GM18870 (cell line): ENCODE measurements at regions not wholly inside any gene's neighbourhood (a gene's known extent, or its start where the extent isn't known, plus 50 kb on each side); places are given as distances from the start of the nearest gene placed in this dataset.
"Not testable (repeated sequence)": the region's sequence is repeated elsewhere in the genome, so short reads cannot be mapped to it uniquely, and the experiment has no call there.

Source experiments
- ATAC-seq: cut with Tn5 transposase; IDR thresholded peaks from one replicate; pipeline ENCODE4 v1.9.1; 2021; ENCODE audit warnings: moderate library complexity; ENCODE audit not compliant: unreplicated experiment

DNA sequence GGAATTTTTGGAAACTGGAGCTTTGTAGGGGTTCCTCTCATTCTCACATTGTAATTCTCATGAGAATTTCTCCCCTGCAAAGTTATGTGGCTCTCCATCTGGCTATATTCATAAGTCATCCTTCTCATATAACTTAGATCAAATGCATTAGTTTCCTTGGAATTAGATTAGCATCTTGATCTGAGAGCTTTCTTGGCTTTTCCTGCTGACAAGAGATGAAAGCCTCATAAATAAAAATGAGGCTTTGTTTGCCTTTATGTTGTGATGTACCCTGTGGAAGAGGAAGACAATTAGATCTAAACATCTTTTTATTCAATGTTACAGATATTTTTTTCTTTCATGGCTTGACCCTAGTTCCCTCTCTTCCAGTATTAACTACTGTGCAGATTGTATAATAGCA is 165.4 kb upstream of the ZPLD1 start:
- no peak for ATAC-seq

DNA sequence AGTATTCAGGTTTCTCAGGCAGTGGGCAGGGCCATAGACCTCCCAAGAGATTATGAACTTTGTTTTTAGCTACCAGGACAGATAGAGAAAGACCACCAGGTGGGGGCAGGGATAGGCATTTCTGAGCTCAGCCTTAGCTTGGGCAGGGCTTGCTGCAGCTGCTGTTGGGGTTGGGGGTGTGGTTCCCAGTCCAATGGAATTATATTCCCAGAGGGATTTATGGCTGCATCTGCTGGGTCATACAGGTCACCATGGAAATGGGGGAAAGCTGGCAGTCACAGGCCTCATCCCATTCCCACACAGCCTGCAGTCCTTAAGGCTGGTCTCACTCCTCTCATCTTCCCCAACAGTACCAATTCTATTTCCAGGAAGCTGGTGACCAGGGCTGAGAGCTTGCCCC is 144.6 kb upstream of the ZPLD1 start:
- no peak for ATAC-seq

DNA sequence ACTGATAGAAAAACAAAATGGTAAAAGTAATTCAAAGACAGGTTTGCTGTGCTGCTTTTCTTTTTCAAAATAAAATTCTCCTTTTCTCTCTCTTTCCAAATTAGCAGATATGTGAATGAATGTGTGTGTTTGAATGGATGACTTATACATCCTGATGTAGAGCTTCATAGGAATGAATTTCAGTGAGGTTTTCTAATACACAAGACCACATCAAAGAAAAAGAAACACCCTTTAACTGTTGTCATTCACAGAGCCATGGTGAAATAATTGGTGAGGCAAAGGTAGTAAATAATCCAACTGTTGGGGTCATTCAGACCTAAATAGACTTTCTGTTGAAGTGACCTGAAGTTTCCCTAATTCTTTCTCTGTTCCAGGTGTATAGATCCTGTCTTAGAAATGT is 139.1 kb upstream of the ZPLD1 start:
- ATAC-seq, result no peak

DNA sequence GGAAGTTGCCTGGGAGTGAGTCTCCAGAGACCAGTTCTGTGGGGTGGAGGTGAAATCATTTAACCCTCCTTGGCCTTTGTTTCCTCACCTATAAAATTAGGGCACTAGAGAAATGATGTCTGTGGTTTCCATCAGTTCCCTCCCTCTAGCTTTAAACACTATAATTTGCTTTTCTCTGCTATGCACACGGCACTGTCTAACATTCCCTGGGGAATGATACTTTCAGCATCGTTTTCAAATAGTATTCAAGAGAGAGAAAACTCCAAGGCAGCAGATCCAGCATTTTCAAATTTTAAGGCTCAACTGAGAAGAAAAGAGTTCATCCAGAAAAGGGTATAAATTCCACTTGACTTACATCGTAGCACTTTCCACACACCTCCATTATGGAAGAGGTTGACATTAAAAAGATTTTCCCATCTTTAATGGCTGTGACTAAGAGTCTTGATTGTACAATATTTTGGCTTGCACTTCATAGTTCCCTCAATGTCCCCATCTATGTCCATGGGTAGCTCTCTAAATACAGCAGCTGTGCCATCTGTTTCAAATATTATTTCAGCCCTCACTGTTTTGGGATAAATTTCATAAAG is 137.7 kb upstream of the ZPLD1 start:
- no peak for ATAC-seq

DNA sequence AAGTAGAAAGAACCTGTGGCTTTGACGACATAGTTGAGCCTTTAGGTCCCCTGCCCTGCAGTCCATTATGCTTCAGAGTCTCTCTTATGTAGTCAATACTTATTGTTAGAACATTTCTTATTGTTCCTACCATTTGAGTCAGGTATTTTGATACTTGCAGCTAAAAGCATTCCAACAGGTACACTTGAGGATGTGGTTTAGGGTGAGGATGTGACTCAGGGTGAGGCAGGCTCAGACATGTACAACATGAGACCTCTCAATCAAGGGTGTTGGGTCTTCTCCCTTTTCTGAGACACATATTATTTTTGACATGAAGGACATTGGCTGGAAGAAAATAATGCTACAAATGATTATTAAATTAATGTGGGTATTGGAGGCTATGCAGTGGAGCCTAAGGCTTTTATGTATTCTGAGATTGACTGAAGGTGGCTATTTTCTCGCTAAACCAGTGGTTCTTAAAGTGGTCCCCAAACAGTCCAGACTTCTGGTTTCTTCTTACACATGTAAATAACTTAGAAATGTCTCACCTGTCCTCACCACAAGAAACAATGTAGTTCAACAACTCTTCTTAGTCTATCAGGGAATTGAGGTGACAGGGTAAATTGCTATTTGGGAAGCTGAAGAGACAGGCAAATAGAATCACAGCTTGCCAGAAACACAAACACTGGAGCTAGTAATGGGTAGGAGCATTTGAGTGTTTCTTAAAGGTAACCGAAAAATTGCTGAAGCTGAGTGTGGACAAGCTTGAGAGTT is 135.5 kb upstream of the ZPLD1 start:
- peak; percentile 41 for ATAC-seq

DNA sequence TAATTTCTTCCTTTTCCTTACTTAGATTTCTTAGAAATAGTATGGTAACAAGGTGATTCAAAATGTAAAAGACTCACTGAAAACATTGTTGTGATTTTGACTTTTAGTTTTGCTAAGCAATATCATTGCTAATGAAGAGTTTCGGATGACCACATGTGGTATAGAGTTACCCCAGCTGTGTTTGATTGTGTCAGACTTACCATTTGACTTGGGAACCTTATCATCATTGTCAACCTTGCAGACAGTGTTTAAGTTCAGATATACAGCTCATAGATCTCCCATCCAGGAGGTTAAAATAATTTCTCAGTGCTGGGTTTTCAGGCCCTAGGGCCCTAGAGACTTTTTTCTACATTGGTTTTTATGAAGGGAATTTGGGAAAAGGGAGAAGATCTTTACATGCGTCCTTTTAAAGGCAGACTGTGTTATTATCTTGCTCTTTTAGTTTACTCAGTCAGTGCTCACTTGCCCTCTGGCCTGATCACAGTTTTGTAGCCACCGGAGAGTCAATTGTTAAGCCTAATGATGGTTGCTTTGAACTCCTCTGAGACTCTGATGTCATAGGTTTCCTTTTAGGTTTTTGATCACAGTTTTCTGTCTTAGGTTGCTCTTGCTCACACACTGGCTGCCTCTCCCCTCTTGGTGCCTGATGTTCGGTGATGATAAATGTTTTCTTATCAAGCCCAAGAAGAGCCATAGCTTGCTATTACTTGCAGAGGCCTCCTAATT is 133.5 kb upstream of the ZPLD1 start:
- no peak for ATAC-seq

DNA sequence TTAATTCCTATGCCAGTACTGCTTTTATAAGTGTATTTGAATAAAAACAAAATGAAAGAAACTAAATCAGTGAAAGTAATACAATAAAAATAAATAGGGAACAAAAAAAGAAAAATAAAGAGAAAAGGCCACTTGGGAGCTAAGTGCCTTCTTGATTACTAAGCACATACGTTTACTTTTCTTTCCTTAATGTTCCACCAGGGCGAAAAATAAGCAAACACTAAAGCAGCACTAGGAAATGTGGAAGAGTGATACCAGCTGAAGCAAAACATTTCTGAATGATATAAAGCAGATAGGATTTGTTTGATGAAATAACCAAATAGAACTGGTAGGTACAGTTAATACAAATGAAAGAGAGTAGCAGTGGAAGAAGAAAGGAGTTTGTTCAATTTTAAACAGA is 132.8 kb upstream of the ZPLD1 start:
- no peak for ATAC-seq

DNA sequence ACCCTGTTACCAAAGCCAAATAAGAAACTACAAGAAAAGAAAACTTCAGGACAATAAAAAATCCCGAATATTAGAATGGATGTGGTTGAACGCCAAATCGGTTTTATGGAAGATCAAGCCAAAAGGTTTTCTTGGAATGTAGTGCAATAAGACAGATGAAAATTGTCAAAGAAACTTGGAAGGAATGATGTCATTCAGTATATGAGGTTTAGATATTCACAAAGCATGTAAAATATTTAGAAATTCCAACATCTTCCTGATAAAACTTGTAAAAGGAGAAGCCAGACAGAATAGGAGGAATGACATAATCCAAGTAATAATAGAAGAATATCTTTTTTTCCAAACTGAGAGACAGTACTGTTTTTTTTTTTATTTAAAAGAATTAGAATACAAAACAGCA is 130.3 kb upstream of the ZPLD1 start:
- ATAC-seq, result no peak

DNA sequence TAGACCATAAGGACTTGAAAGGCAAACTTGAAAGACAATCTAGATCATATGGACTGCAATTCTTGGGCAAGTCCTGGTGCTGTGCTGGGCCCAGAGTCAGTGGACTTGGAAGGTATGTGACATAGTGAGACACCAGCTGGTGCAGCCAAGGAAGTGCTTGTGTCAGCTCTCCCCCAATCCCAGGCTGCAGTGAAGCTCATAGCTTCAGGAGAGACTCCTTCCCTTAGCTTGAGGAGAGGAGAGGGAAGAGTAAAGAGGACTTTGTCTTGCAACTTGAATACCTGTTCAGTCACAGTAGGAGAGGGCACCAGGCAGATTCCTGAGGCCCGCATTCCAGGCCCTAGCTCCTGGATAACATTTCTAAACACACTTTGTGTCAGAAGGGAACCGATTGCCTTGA is 127.4 kb upstream of the ZPLD1 start:
- ATAC-seq, result no peak

DNA sequence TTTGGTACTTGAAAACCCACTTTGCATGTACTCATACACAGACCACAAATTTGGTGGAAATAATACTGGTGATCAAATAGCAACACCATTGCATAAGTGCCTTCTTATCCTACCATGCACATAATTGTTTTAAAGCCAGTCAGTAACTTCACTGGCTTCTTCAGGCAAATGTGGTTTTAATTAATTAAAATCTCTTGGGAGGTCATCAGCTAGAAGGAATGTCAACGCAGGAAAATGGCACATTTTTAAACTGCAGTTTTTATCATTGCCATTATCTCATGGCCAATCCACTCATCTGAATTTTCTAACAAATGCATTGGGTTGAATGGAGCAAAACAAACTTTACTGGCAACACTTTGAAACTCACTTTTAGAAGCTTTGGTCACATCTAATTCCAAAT is 105.7 kb upstream of the ZPLD1 start:
- ATAC-seq, result no peak

DNA sequence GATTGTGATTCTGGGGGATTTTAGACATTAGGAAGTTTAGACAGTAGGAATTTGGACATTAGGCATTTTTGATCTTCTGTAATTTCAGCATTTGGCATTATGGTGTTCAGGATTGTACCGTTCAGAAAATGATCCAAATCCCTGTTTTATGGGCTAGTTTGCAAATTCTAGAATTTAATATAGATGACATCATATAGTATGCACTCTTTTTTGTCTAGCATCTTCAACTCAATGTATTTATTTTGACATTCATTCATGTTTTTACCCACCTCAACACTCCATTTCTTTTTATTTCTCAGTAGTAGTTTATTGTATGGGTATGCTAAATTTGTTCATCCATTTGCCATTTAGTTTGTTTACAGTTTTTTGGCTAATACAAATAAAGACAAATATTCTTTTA is 105.3 kb upstream of the ZPLD1 start:
- ATAC-seq, result no peak

DNA sequence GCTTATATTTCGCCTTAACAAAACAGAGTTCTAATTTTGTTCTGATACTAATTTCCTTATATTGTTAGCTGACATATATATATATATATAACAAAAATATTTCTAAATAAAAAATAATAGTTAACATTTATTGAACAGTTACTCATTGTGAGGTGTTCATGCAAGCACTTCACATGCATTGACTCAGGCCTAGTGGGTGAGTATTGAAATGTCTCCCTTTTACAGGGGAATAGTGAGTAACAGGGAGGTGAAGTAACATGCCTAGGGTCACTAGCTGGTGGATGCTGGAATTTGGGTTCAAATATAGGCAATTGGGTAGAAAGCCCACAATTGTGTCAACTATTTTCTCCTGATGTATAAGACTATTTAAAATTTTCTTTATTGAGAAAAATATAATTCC is 102.6 kb upstream of the ZPLD1 start:
- no peak for ATAC-seq

DNA sequence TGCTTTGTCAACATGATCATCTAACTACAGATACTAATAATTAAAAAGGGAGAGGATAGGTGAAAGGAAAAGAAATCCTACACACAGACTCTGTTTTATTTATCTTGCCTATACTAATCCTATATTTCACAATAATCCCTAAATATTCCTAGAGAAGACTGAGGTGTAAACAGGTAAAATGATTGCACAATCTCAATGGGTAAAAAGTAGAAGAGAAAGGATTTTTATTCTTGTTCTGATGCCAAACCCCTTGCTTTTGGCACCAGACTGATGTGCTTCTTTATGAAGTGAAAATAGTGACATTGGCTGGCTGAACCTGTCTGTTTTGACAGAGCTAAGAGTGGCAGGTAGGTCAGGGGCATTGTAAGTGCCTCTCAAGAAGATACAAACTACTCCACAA is 101.9 kb upstream of the ZPLD1 start:
- ATAC-seq, result no peak

DNA sequence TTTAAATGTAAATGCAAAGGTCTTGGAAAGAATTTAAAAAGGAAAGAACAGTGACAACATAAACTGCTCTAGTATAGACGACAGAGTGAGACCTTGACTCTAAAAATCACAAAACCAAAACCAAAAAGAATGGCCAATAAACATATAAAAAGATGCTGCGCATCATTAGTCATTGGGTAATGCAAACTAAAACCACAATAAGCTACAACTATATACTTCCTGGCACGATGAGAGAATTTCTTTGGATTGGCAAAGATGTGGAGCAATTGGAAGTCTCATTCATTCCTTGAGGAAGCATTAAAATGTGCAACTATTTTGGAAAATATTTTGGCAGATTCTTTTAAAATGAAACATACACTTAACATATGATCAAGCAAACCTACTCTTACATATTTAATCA is 98.7 kb upstream of the ZPLD1 start:
- ATAC-seq, result no peak

DNA sequence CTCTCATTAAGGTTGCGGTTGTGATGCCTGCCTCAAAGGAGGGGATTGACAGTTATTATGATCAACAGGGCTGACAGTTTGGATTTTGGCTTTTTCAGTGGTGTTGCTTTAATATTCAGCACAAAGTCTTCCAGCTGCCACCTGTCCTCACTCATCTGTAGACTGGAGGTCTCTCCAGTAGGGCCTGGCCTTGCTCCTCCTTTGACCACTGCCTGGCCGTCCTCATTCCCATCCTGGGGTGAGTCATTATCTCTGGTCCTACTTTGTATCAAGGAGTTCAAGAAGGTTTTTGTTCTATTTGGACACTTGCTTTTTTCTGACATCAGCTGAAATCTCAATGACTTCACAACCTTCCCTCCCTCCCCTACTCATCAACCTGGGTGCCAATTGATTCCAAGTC is 95.1 kb upstream of the ZPLD1 start:
- no peak for ATAC-seq

DNA sequence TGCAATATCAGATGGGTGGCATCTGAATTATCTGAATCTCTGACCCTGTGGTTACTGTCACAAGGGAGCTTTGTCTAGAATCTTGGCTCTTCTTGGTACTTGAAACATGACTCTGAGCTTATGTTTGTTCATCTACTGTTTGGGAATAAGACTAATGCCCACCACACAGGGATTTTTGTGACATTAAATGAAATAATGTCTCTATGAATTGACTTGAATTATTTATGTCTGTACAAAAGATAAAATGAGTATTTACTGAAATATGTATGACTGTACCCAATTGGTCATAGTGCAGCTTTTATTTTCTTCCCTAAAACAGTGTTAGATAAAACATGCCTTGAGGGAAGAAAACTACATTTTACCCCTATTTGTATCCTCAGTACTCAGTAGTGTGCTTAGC is 87.9 kb upstream of the ZPLD1 start:
- ATAC-seq, result no peak

DNA sequence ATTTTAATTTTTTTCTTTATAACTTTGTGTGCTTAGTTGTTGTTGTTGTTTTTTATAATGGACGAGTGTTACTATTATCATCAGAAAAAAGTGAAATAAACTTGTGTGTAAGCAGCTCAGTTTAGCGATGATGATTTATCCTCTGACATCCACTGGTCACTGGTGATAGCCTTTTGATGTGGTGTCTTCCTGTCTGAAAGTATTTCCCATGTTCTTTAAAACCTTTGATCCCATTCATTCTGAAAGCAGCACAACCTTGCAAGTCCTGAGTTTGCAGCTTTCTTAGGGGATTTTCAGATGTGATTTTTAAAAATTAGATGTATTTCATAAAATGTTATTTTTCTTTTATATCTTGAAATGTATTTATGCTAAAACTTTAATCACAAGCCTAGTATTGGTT is 85.9 kb upstream of the ZPLD1 start:
- no peak for ATAC-seq

DNA sequence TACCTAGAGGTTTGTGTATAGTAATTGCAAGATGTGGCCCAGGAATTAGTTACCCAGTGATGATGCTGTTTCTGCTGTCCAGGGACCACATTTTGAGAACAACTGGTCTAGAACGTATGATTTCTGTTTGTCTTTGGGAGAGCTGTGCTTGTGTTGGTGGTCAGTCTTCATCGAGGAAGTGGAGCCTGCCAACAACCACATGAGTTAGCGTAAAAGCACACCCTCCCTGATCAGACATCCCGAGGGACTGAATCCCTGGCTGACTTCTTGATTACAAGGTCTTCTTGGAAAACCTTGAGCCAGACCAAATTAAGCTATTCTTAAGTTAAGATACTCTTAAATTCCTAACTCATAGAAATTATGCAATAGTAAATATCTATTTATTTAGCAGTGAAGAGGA is 81.7 kb upstream of the ZPLD1 start:
- no peak for ATAC-seq

DNA sequence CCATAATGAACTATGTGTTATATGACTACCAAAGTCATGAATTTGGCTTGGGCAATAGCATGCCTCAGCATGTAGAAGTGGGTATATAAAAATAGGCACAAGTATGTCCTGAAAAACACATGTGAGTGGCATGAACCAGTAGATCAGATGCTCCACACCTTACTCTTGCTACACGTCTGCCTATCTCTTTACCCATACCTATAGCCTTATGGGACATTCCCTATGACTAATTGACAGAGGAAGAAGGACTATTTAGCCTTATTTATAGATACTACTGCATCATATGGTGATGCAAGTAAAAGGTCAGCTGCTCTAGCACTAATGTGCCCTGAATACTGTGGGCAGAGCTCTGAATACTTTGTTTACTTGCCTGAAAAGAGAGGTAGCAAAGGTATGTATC is 81.0 kb upstream of the ZPLD1 start:
- ATAC-seq, result peak; percentile 51

DNA sequence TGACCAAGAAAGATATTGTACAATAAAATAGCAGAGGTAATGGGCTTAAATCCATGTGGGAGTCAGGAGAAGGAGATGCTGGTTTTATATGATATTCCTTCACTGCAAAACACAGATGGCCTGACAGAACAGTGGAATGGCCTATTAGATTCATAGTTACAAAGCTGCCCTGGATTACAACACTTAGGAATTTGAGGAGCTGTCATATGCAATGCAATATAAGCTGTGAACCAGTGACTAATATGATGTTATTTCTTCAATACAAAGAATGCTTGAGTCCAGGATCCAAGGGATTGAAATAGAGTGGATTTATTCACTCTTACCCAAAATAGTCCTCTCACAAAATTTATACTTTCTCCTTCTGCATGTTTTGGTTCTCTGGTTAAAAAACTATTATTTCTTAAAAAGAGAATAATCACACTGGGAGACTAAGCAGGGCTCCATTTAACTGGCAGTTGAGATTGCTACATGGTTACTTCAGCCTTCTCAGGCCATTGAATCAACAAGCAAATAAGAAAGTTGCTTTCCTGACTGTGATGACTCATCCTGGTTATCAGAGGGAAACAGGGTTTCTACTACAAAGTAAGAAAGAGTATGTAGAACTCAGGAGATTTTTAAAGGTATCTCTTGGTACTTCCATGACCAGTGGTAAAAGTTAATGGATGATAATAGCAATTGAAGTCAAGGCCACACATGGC is 79.8 kb upstream of the ZPLD1 start:
- no peak for ATAC-seq

DNA sequence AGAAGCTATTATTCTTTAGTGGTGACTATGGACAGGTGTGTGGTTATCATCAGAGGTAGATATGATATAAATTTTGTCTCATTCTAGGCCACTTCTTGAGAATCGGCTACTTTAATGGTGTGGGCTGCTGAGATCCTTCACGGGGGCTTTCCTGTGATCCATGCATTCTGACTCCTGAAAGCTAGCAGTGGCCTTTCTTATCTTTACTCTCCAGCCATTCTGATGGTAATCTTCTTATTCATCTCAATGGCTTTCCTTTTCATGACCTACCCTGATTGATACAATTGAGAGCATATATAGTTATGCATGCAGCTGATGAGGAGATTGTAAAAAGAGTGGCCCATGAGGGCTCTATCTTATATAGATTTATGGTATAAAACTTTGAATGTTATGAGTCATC is 78.3 kb upstream of the ZPLD1 start:
- ATAC-seq, result no peak

DNA sequence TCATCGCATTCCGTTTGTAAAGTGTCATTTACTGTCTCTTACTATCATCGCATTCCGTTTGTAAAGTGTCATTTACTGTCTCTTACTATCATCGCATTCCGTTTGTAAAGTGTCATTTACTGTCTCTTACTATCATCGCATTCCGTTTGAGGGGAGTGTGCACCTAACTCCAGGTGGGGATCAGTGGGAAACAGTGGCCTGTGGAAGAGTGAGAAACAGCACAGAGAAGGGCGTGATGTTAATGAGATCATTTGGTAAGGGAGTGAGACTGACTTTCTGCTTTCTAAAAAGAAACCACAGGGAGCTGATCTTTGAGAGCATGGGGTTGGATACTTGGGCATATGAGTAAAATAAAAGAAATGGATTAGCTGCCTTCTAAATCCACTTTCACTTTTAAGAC is 77.5 kb upstream of the ZPLD1 start:
- not testable (repeated sequence) for ATAC-seq
